ENCODE measurements at regions not wholly inside any gene's neighbourhood (a gene's known extent, or its start where the extent isn't known, plus 50 kb on each side); places are given as distances from the start of the nearest gene placed in this dataset.
"Not testable (repeated sequence)": the region's sequence is repeated elsewhere in the genome, so short reads cannot be mapped to it uniquely, and the experiment has no call there.

GRCh38 chr17:26731005-26731921 is 562.7 kb upstream of the WSB1 start:
- DNase-seq (ENCODE audit: low spot score): peak; percentile 1

DNA sequence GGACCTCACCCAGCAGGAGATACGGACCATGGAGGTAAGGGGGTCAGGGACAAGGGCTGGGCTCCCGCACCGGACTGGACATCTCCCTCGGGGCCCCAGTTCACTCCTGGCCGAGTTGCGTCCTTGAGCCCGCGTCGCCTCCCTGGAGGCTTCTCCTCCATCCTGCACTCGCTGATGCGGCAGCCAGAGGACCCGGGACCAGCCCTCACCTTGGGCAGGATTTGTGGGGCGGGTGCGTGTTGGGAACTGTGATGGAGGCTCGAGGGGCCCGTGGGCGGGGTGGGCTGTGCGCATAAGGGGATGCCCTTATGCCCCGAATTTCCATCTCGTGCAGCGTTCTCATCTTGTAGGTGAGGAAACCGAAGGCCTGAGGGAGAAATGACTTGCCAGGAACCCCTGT is 562.0 kb upstream of the WSB1 start:
- DNase-seq (ENCODE audit: low spot score): not testable (repeated sequence)

DNA sequence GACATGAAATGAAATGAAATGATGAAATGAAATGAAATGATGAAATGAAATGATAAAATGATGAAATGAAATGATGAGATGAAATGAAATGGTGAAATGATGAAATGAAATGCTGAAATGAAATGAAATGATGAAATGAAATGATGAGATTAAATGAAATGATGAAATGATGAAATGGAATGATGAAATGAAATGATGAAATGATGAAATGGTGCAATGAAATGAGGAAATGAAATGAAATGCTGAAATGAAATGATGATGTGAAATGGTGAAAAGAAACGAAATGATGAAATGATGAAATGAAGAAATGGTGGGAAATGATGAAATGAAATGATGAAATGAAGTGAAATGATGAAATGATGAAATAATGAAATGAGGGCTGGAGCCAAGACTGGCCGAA is 559.1 kb upstream of the WSB1 start:
- not testable (repeated sequence) for DNase-seq (ENCODE audit: low spot score)

GRCh38 chr17:26735977-26736376 is 557.9 kb upstream of the WSB1 start:
- DNase-seq (ENCODE audit: low spot score): not testable (repeated sequence)

DNA sequence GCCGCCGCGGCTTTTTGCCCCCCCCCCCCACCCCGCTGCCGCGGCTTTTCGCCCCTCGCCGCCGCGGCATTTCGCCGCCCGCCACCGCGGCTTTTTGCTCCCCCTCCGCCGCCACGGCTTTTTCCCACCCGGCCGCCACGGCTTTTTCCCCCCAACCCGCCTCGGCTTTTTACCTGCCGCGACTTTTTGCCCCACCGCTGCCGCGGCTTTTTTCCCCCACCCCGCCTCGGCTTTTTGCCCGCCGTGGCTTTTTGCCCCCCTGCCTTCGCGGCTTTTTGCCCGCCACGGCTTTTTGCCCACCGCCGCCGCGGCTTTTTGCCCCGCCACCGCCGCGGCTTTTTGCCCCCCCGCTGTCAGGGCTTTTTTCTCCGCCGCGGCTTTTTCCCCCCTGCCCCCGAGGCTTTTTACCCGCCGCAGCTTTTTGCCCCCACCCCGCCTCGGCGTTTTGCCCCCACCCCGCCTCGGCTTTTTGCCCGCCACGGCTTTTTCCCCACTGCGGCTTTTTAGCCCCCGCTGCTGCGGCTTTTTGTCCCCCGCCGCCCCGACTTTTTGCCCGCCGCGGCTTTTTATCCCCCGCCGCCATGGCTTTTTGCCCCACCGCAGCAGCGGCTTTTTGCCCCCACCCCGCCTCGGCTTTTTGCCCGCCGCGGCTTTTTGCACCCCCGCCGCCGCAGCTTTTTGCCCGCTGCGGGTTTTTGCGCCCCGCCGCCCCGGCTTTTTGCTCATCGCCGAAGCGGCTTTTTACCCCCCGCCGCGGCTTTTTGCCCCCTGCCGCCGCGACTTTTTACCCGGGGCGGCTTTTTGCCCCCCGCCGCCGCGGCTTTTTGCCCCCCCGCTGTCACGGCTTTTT is 527.8 kb upstream of the WSB1 start:
- no peak for DNase-seq (ENCODE audit: low spot score)

DNA sequence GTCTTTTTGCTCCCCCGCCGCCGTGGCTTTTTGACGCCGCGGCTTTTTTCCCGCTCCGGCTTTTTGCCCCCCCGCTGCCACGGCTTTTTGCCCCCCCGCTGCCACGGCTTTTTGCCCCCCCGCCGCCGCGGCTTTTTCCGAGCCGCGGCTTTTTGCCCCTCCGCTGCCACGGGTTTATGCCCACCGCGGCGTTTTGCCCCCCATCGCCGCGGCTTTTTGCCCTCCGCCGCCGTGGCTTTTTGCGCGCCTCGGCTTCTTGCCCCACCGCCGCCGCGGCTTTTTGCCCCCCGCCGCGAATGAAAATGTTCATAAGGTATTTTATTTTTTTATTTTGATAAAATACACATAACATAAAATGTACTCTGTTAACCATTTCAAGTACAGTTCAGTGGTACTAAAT is 527.2 kb upstream of the WSB1 start:
- no peak for DNase-seq (ENCODE audit: low spot score)

DNA sequence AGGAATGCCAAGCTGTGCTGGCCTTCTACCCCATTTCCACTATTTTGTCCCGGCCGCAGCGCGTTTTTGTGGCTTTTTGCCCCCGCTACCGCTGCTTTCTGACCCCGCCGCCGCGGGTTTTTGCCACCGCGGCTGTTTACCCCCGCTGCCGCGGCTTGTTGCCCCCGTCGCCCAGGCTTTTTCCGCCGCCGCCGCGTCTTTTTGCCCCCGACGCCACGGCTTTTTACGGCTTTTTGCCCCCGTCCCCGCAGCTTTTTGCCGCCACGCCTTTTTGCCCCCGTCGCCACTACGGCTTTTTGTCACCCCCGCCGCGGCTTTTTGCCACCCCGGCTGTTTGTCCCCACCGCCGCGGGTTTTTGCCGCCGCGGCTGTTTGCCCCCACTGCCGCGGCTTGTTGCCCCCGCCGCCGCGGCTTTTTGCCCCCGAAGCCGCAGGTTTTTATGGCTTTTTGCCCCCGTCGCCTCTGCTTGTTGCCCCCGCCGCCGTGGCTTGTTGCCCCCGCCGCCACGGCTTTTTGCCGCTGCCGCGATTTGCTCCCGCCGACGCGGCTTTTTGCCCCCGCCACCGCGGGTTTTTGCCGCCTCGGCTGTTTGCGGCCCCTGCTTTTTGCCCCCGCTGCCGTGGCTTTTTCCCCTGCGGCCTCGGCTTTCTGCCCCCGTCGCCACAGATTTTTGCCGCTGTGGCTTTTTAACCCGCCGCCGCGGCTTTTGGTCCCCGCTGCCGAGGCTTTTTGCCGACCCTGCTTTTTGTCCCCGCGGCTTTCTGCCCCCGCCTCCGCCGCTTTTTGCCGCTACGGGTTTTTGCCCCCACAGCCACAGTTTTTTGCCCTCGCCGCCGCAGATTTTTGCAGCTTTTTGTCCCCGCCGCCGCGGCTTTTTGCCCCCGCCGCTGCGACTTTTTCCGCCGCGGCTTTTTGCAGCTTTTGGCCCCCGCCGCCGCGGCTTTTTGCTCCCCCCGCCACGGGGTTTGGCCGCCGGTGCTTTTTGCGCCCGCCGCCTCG is 520.4 kb upstream of the WSB1 start:
- no peak for DNase-seq (ENCODE audit: low spot score)

- DNase-seq (ENCODE audit: low spot score): no peak
Observed at GRCh38 chr17:26774291-26775218, 519.4 kb upstream of the WSB1 start.

DNA sequence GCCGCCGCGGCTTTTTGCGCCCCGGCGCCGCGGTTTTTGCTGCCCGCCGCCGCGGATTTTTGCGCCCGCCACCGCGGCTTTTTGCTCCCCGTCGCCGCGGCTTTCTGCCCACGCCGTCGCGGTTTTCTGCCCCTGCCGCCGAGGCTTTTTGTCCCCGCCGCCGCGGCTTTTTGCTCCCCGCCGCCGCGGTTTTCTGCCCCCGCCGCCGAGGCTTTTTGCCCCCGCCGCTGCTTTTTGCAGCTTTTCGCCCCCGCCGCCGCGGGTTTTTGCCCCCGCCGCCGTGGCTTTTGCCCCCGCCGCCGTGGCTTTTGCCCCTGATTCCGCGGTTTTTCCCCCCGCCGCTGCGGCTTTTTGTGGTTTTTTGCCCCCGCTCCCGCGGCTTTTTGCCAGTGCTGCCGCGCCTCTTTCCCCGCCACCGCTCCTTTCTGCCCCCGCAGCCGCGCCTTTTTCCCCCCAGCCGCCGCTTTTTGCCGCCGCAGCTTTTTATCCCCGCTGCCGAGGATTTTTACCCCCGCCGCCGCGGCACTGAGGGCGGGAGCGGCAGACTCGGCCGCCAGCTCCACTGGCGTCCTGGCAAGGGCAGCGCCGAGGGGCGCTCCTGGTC is 518.6 kb upstream of the WSB1 start:
- DNase-seq (ENCODE audit: low spot score): no peak

DNA sequence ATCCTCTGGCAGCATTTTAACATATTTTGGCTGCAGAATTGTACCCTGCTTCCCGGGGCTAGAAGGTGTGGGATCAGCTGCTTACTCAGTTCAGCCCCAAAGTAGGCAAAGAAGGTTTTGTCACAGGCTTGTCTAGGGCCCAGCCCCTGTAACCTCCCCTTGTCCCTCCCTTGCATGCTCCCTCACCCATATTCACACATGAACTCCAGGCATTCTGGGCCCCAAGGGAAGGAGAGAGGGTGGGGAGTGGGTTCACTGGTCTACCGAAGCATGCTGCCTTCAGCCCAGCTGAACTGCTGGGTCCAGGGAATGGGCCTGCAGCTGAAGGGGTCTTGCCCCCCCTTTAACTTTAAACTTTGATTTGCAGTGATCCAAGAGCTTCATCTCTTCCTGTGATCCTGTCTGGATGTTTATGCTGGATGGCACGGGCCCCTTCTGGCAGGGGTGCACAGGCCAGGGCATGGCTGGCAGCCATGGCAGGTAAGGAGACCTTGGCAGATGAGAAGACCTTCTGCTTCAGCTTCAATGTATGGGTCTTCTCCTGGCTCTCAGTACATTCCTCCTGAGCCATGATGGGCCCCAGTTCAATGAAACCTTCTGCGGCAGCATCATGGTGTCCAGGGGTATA is 513.6 kb upstream of the WSB1 start:
- DNase-seq (ENCODE audit: low spot score): not testable (repeated sequence)

DNA sequence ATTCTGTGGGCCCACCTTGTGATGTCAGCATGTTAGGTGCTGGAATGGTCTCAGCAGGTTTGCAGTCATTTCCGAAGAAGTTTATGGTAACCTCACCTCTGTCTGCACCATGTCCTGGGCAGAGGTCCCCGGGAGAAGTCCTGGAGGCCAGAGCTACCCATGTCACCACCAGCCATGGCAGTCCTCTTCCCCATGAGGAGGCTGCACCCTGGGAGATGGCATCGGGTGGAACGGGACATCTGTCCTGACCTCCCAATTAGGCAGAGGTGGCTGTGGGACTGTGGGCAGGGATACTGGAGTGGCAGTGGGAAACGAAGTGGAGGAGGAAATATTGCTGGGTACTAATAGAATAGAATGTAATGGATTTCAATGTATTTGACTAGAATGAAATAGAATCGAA is 511.8 kb upstream of the WSB1 start:
- DNase-seq (ENCODE audit: low spot score): no peak

GRCh38 chr17:26792486-26792885 is 501.4 kb upstream of the WSB1 start:
- DNase-seq (ENCODE audit: low spot score): no peak

GRCh38 chr17:26807024-26807423 is 486.9 kb upstream of the WSB1 start:
- DNase-seq (ENCODE audit: low spot score): no peak

DNA sequence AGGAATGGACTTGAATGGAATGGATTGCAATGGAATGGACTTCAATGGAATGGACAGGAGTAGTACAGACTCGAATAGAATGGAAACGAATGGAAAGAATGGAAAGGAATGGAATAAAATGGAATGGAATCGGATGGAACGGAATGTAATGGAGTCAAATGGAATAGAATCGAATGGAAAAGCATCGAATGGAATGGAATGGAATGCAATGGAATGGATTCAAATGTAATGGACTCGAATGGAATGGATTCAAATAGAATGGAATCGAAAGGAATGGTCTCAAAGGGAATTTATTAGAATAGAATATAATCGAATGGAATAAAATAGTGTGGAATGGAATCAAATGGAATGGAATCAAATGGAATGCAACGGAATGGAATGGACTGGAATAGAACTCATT is 484.9 kb upstream of the WSB1 start:
- no peak for DNase-seq (ENCODE audit: low spot score)

- no peak for DNase-seq (ENCODE audit: low spot score)
Observed at GRCh38 chr17:26818736-26819135, 475.2 kb upstream of the WSB1 start.

All from iPS-NIHi11 (cell line).